PC-9 (cell line): ENCODE measurements at regions not wholly inside any gene's neighbourhood (a gene's known extent, or its start where the extent isn't known, plus 50 kb on each side); places are given as distances from the start of the nearest gene placed in this dataset.
"Not testable (repeated sequence)": the region's sequence is repeated elsewhere in the genome, so short reads cannot be mapped to it uniquely, and the experiment has no call there.

ENCODE experiments used
- EZH2 ChIP-seq: fragments of 200-600 bp; sonication (generic); IDR thresholded peaks from 2 replicates; pipeline ENCODE4 v1.8.0; 2017; ENCODE audit warnings: antibody characterized with exemption, low read depth
- TF ChIP-seq, protein P1 (sequence below): fragments of 200-600 bp; sonication (generic); conservative IDR thresholded peaks from 2 replicates; pipeline ENCODE4 v1.6.1; 2017; ENCODE audit warnings: mixed run types, antibody characterized with exemption, mild to moderate bottlenecking, moderate library complexity

DNA sequence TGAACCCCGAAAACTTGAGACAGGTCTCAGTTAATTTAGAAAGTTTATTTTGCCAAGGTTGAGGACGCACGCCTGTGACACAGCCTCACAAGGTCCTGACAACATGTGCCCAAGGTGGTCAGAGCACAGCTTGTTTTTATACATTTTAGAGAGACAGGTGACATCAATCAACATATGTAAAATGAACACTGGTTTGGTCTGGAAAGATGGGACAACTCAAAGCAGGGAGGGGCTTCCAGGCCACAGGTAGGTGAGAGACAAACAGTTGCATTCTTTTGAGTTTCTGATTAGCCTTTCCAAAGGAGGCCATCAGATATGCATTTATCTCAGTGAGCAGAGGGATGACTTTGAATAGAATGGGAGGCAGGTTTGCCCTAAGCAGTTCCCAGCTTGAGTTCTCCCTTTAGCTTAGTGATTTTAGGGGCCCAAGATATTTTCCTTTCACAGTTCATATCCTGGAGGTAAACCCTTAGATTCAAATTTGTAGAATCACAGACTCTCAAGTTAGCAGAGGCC, 262.8 kb downstream of the ARHGAP12 start:
- TF ChIP-seq, protein P1, sequence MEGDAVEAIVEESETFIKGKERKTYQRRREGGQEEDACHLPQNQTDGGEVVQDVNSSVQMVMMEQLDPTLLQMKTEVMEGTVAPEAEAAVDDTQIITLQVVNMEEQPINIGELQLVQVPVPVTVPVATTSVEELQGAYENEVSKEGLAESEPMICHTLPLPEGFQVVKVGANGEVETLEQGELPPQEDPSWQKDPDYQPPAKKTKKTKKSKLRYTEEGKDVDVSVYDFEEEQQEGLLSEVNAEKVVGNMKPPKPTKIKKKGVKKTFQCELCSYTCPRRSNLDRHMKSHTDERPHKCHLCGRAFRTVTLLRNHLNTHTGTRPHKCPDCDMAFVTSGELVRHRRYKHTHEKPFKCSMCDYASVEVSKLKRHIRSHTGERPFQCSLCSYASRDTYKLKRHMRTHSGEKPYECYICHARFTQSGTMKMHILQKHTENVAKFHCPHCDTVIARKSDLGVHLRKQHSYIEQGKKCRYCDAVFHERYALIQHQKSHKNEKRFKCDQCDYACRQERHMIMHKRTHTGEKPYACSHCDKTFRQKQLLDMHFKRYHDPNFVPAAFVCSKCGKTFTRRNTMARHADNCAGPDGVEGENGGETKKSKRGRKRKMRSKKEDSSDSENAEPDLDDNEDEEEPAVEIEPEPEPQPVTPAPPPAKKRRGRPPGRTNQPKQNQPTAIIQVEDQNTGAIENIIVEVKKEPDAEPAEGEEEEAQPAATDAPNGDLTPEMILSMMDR, result not testable (repeated sequence)
- TF ChIP-seq EZH2, result not testable (repeated sequence)
